ENCODE measurements at regions not wholly inside any gene's neighbourhood (a gene's known extent, or its start where the extent isn't known, plus 50 kb on each side); places are given as distances from the start of the nearest gene placed in this dataset.

- H4K5ac ChIP-seq (ENCODE audit: low read depth, low read length) = 0 out of 2 replicates have a peak overlapping the region, but pooled peaks have one; percentile 4
- peak overlapping the region; percentile 21; the same call in 1 of the 3 replicates for H2BK15ac ChIP-seq (ENCODE audit: low read depth, low read length)
- H3K56ac ChIP-seq (ENCODE audit: extremely low read depth, insufficient read depth, low read length) = no peak overlapping the region
- DNase-seq (peak; percentile 50), ATAC-seq (ENCODE audit: low read depth) (no peak)
- no peak overlapping the region for H3K4me3 ChIP-seq (ENCODE audit: insufficient read depth, low read depth, low read length)
- in situ Hi-C loops (cut with MboI; ENCODE audit: low sequenced_read_pairs) = no loop called here
- H3K36me3 ChIP-seq (ENCODE audit: control insufficient read depth, insufficient read depth, low read length) = no peaks in the 10 kb centered on the region
- no peaks in the 10 kb centered on the region for H3K27me3 ChIP-seq (ENCODE audit: control insufficient read depth, insufficient read depth, low read length)
- no peak overlapping the region for H3K23ac ChIP-seq (ENCODE audit: low read depth, low read length)
- no CpG with 5 or more reads among the region's 2 CpGs for WGBS, 2 experiments (ENCODE audit: extremely low coverage in 2 of 2, insufficient read length in 1 of 2)
- H3K9me3 ChIP-seq (ENCODE audit: control insufficient read depth, insufficient read depth, low read length) = no peaks in the 10 kb centered on the region
- H2AK9ac ChIP-seq (replicated peaks; ENCODE audit: low read depth, low read length, poor library complexity) = no peak overlapping the region
- CTCF ChIA-PET = no interaction called here
- H3K4ac ChIP-seq (ENCODE audit: low read depth, low read length) = no peak overlapping the region
- no peak overlapping the region for H3K9ac ChIP-seq (ENCODE audit: low read depth, low read length)
- intact Hi-C loops (cut with micrococcal nuclease) = no loop called here
- TF ChIP-seq MAZ (IDR thresholded peaks at IDR 0.05; ENCODE audit: borderline replicate concordance, low read depth, low read length) = no peak
- no peak for TF ChIP-seq ELK1 (IDR thresholded peaks at IDR 0.05; ENCODE audit: borderline replicate concordance, low read depth, low read length)
- no peak for TF ChIP-seq USF2 (IDR thresholded peaks at IDR 0.05; ENCODE audit: low read depth, low read length)
- TF ChIP-seq RFX5 (IDR thresholded peaks at IDR 0.05; ENCODE audit: low read depth, low read length) = no peak
- TF ChIP-seq NFE2L2 (IDR thresholded peaks at IDR 0.05; ENCODE audit: low read depth, low read length) = no peak
- TF ChIP-seq POLR2A (IDR thresholded peaks at IDR 0.05; ENCODE audit: low read depth, low read length) = no peak
- no peak for TF ChIP-seq RAD21 (IDR thresholded peaks at IDR 0.05; ENCODE audit: low read length)
- TF ChIP-seq RCOR1 (IDR thresholded peaks at IDR 0.05; ENCODE audit: insufficient replicate concordance, low read length) = no peak
- no peak for TF ChIP-seq BHLHE40 (IDR thresholded peaks at IDR 0.05; ENCODE audit: low read depth, low read length)
- TF ChIP-seq CEBPB (IDR thresholded peaks at IDR 0.05; ENCODE audit: low read depth, low read length) = no peak
- TF ChIP-seq CHD1 (IDR thresholded peaks at IDR 0.05; ENCODE audit: low read depth, low read length) = no peak
- no peak for TF ChIP-seq MAFK (IDR thresholded peaks at IDR 0.05; ENCODE audit: low read depth, low read length)
- TF ChIP-seq MXI1 (IDR thresholded peaks at IDR 0.05; ENCODE audit: borderline replicate concordance, low read depth, low read length) = no peak
- TF ChIP-seq SMC3 (IDR thresholded peaks at IDR 0.05; ENCODE audit: low read depth, low read length) = no peak
- no peak for TF ChIP-seq FOS (IDR thresholded peaks at IDR 0.05; ENCODE audit: low read depth, low read length)
- TF ChIP-seq CTCF (conservative IDR thresholded peaks at IDR 0.05; ENCODE audit: low read depth, low read length) = no peak
- peaks cover 5% of the 10 kb centered on the region; the same call in 1 of the 2 replicates for H3K4me1 ChIP-seq (ENCODE audit: control insufficient read depth, insufficient read depth, low read length)
- H4K20me1 ChIP-seq (ENCODE audit: insufficient read depth, low read length) = no peaks in the 10 kb centered on the region
- no peak overlapping the region for H4K91ac ChIP-seq (ENCODE audit: insufficient read depth, low read depth, low read length)
- POLR2A ChIA-PET (ENCODE audit: unreplicated experiment) = no interaction called here
- no peak overlapping the region for H2BK120ac ChIP-seq (ENCODE audit: low read depth, low read length)
- H2AK5ac ChIP-seq (ENCODE audit: low read depth, low read length) = 0 out of 2 replicates have a peak overlapping the region, but pooled peaks have one; percentile 58
- peak overlapping the region; percentile 20; the same call in 1 of the 2 replicates for H3K18ac ChIP-seq (ENCODE audit: low read depth, low read length)
- no peak overlapping the region for H2BK20ac ChIP-seq (ENCODE audit: low read depth, low read length)
- no peak overlapping the region for H3K14ac ChIP-seq (replicated peaks; ENCODE audit: low read depth, low read length)
- dilution Hi-C loops (cut with HindIII; ENCODE audit: low sequenced_read_pairs, unreplicated experiment) = no loop called here
- H3K9me1 ChIP-seq (ENCODE audit: insufficient read depth, low read length) = no peaks in the 10 kb centered on the region; the same call in 1 of the 2 replicates
- H3K79me1 ChIP-seq (ENCODE audit: low read depth in 1 of 2, low read length in 2 of 2) = no peaks in the 10 kb centered on the region
- H2BK5ac ChIP-seq (ENCODE audit: low read depth, low read length, poor library complexity, severe bottlenecking) = peak overlapping the region; percentile 36
- no peak overlapping the region for H3K27ac ChIP-seq (ENCODE audit: insufficient read depth, low read length)
- H2AFZ ChIP-seq (replicated peaks; ENCODE audit: low read length, poor library complexity) = no peak overlapping the region
- no TSS peak for BruUV-seq (replicated peaks)
- H3K4me2 ChIP-seq (ENCODE audit: low read depth, low read length) = no peak overlapping the region
- H4K8ac ChIP-seq (ENCODE audit: low read depth in 2 of 2, low read length in 2 of 2) = no peak overlapping the region
Measured at GRCh38 chr18:56255381-56255780, 383.0 kb downstream of the TXNL1 start.

Measured in IMR-90 (cell line).